ENCODE measurements at regions not wholly inside any gene's neighbourhood (a gene's known extent, or its start where the extent isn't known, plus 50 kb on each side); places are given as distances from the start of the nearest gene placed in this dataset.

- H3K27me3 ChIP-seq (ENCODE audit: insufficient read depth) = peaks cover 12% of the 10 kb centered on the region; the same call in 1 of the 2 replicates
- H3K27ac Mint-ChIP-seq = no peak overlapping the region
- peaks cover 4% of the 10 kb centered on the region for H3K27me3 Mint-ChIP-seq (ENCODE audit: insufficient read depth, low read depth, poor library complexity)
- H3K36me3 ChIP-seq (ENCODE audit: insufficient read depth) = no peaks in the 10 kb centered on the region
- H3K36me3 Mint-ChIP-seq (ENCODE audit: low read depth) = no peaks in the 10 kb centered on the region
- H3F3A ChIP-seq (replicated peaks; ENCODE audit: low read depth) = no peaks in the 10 kb centered on the region
- no peak for DNase-seq (ENCODE audit: low spot score)
- no peaks in the 10 kb centered on the region for H3K9me2 ChIP-seq (ENCODE audit: insufficient read depth)
- no peaks in the 10 kb centered on the region for H4K20me1 ChIP-seq (replicated peaks; ENCODE audit: insufficient read depth)
- no peak overlapping the region for H3K4me3 Mint-ChIP-seq
- H3K4me3 ChIP-seq = no peak overlapping the region; the same call in 1 of the 2 replicates
- H3K4me1 ChIP-seq (ENCODE audit: insufficient read depth) = peaks cover 96% of the 10 kb centered on the region
- peak overlapping the region; percentile 37 for H3K4me2 ChIP-seq
- H2AFZ ChIP-seq = no peak overlapping the region
- H3K9me3 Mint-ChIP-seq = no peaks in the 10 kb centered on the region
- peaks cover 69% of the 10 kb centered on the region for H3K4me1 Mint-ChIP-seq
- ATAC-seq = no peak
- peak overlapping the region; percentile 20 for H3K27ac ChIP-seq (ENCODE audit: low read depth)
- no peaks in the 10 kb centered on the region for H3K79me2 ChIP-seq (replicated peaks; ENCODE audit: insufficient read depth)
- TF ChIP-seq CREB1 (CRISPR knock-in tag; IDR thresholded peaks at IDR 0.05; ENCODE audit: low read depth) (no peak), EZH2phosphoT487 (IDR thresholded peaks at IDR 0.05; ENCODE audit: unreplicated experiment) (no peak), CTCF (conservative IDR thresholded peaks at IDR 0.05; ENCODE audit: low read depth in 2 of 2) (no peak), ZNF114 (CRISPR knock-in tag; IDR thresholded peaks at IDR 0.05) (no peak), NANOG (IDR thresholded peaks at IDR 0.05; ENCODE audit: borderline replicate concordance) (no peak), REST (IDR thresholded peaks at IDR 0.05; ENCODE audit: unreplicated experiment) (no peak), EZH2 (IDR thresholded peaks at IDR 0.05; ENCODE audit: low read depth, unreplicated experiment) (no peak), JUNB (IDR thresholded peaks at IDR 0.05; ENCODE audit: unreplicated experiment) (no peak), STAT1 (IDR thresholded peaks at IDR 0.05; ENCODE audit: unreplicated experiment) (no peak)
Measured at GRCh38 chr5:88395264-88395663, 126.6 kb upstream of the TMEM161B start.

- H3K27ac Mint-ChIP-seq = no peak overlapping the region
- Histone ChIP-seq H3K27ac (ENCODE audit: low read depth) (peak overlapping the region; percentile 20), H3K27me3 (ENCODE audit: insufficient read depth) (peaks cover 12% of the 10 kb centered on the region; the same call in 1 of the 2 replicates), H3K4me3 (peak overlapping the region; percentile 20), H3K36me3 (ENCODE audit: insufficient read depth) (no peaks in the 10 kb centered on the region), H3K9me2 (ENCODE audit: insufficient read depth) (no peaks in the 10 kb centered on the region), H3K4me1 (ENCODE audit: insufficient read depth) (peaks cover 96% of the 10 kb centered on the region), H3K79me2 (replicated peaks; ENCODE audit: insufficient read depth) (no peaks in the 10 kb centered on the region), H4K20me1 (replicated peaks; ENCODE audit: insufficient read depth) (no peaks in the 10 kb centered on the region), H2AFZ (no peak overlapping the region), H3F3A (replicated peaks; ENCODE audit: low read depth) (no peaks in the 10 kb centered on the region), H3K4me2 (peak overlapping the region; percentile 37)
- H3K27me3 Mint-ChIP-seq (ENCODE audit: insufficient read depth, low read depth, poor library complexity) = peaks cover 6% of the 10 kb centered on the region
- peaks cover 74% of the 10 kb centered on the region for H3K4me1 Mint-ChIP-seq
- H3K36me3 Mint-ChIP-seq (ENCODE audit: low read depth) = no peaks in the 10 kb centered on the region
- H3K4me3 Mint-ChIP-seq = no peak overlapping the region; the same call in 2 of the 3 replicates
- ATAC-seq = peak; percentile 7; the same call in 1 of the 3 replicates
- peak; percentile 59 for DNase-seq (ENCODE audit: low spot score)
- no peaks in the 10 kb centered on the region for H3K9me3 Mint-ChIP-seq
- peak; percentile 43; the same call in 1 of the 2 replicates for TF ChIP-seq NANOG (IDR thresholded peaks at IDR 0.05; ENCODE audit: borderline replicate concordance)
- no peak for TF ChIP-seq ETS1 (IDR thresholded peaks at IDR 0.05)
Measured at GRCh38 chr5:88394536-88395175, 126.0 kb upstream of the TMEM161B start.

Measured in GM23338 (cell line).